H1 (cell line): ENCODE measurements at regions not wholly inside any gene's neighbourhood (a gene's known extent, or its start where the extent isn't known, plus 50 kb on each side); places are given as distances from the start of the nearest gene placed in this dataset.

Experiments
- CTCF ChIA-PET: fragments of 300-600 bp; sonication (Branson Sonifier 250); formaldehyde crosslinking; loops from one replicate; lab custom pipeline; 2021; ENCODE audit not compliant: partially characterized antibody; lab: Charles Lee
- POLR2A ChIA-PET: fragments of 300-600 bp; sonication (Branson Sonifier 250); formaldehyde crosslinking; loops from one replicate; lab custom pipeline; 2021; ENCODE audit warnings: inconsistent platforms; ENCODE audit not compliant: partially characterized antibody; lab: Charles Lee
- DNase-seq, 2 experiments: peaks; one replicate each; pipeline versions ENCODE4 v3.0.0 to v3.0.0-alpha.2; 2010 to 2022; ENCODE audit warnings: low spot score in 2 of 2, low read depth in 1 of 2, mixed read lengths in 1 of 2
- FAIRE-seq: peaks from 2 replicates; lab custom pipeline; 2011; peaks lifted over from hg19 to GRCh38; lab: Jason Lieb, UNC
- H2AFZ ChIP-seq: 2 replicates; pipeline ENCODE4 v1.8.1; 2012; ENCODE audit warnings: low read length, inconsistent platforms
- H2AK5ac ChIP-seq: 2 replicates; pipeline ENCODE4 v1.6.1; 2013; ENCODE audit warnings: low read depth, low read length
- H2BK120ac ChIP-seq: replicated peaks from 2 replicates; pipeline ENCODE3; 2013; ENCODE audit warnings: low read depth, low read length, inconsistent platforms
- H2BK12ac ChIP-seq: 2 replicates; pipeline ENCODE4 v1.6.1; 2013; ENCODE audit warnings: low read depth, low read length
- H2BK15ac ChIP-seq: 2 replicates; pipeline ENCODE4 v1.6.1; 2013; ENCODE audit warnings: low read length
- H2BK20ac ChIP-seq: 2 replicates; pipeline ENCODE4 v1.6.1; 2013; ENCODE audit warnings: low read length
- H2BK5ac ChIP-seq: 2 replicates; pipeline ENCODE4 v1.6.1; 2013; ENCODE audit warnings: low read depth, low read length
- H3K14ac ChIP-seq: 2 replicates; pipeline ENCODE4 v1.6.1; 2013; ENCODE audit warnings: inconsistent platforms; ENCODE audit not compliant: insufficient read length
- H3K18ac ChIP-seq: 2 replicates; pipeline ENCODE4 v1.6.1; 2013; ENCODE audit warnings: low read length; ENCODE audit errors: extremely low read depth
- H3K23ac ChIP-seq: 2 replicates; pipeline ENCODE4 v1.6.1; 2013; ENCODE audit warnings: inconsistent platforms; ENCODE audit not compliant: insufficient read length
- H3K23me2 ChIP-seq: 2 replicates; pipeline ENCODE4 v1.6.1; 2013; ENCODE audit warnings: low read depth, low read length
- H3K27ac ChIP-seq: 2 replicates; pipeline ENCODE4 v1.6.1; 2011; ENCODE audit warnings: low read depth, low read length, inconsistent platforms
- H3K27me3 ChIP-seq, 4 experiments: replicated peaks in 1 of 4; 1 replicate in 1 of 4; 2 replicates in 3 of 4; pipeline versions ENCODE4 v1.6.1 to v1.8.1; 2011 to 2013; ENCODE audit warnings: low read length in 3 of 4, mild to moderate bottlenecking in 3 of 4, inconsistent platforms in 2 of 4, mixed read lengths in 2 of 4, moderate library complexity in 1 of 4; ENCODE audit not compliant: control insufficient read depth in 3 of 4, insufficient read depth in 3 of 4; ENCODE audit errors: extremely low read depth in 1 of 4
- H3K36me3 ChIP-seq, 4 experiments: 2 replicates each; pipeline versions ENCODE4 v1.6.1 to v1.8.1; 2011 to 2013; ENCODE audit warnings: mild to moderate bottlenecking in 4 of 4, low read length in 3 of 4, moderate library complexity in 2 of 4, control low read depth in 1 of 4, inconsistent platforms in 1 of 4; ENCODE audit not compliant: insufficient read depth in 4 of 4, control insufficient read depth in 2 of 4
- H3K4ac ChIP-seq: replicated peaks from 2 replicates; pipeline ENCODE3; 2013; ENCODE audit warnings: low read length, low read depth, mixed read lengths, inconsistent platforms; ENCODE audit not compliant: insufficient read length
- H3K4me1 ChIP-seq, 4 experiments: replicated peaks in 1 of 4; 1 replicate in 1 of 4; 2 replicates in 3 of 4; pipeline versions ENCODE4 v1.6.1 to v1.8.1; 2011 to 2013; ENCODE audit warnings: low read length in 3 of 4, inconsistent platforms in 2 of 4, mixed read lengths in 1 of 4; ENCODE audit not compliant: insufficient read depth in 4 of 4, control insufficient read depth in 3 of 4
- H3K4me2 ChIP-seq, 2 experiments: 2 replicates each; pipeline versions ENCODE4 v1.6.1 to v1.8.1; 2011 to 2013; ENCODE audit warnings: low read depth in 2 of 2, low read length in 2 of 2, control low read depth in 1 of 2, inconsistent platforms in 1 of 2, mild to moderate bottlenecking in 1 of 2; ENCODE audit not compliant: insufficient read depth in 1 of 2
- H3K4me3 ChIP-seq, 4 experiments: fragments of 200-600, 300-600 bp in 1 of 4; sonication (generic), shearing (Covaris generic), sonication (Bioruptor Twin) in 1 of 4; 2 replicates each; pipeline versions ENCODE4 v1.5.1 to v1.8.1; 2011 to 2016; ENCODE audit warnings: low read length in 4 of 4, low read depth in 3 of 4, control low read depth in 2 of 4, inconsistent platforms in 2 of 4, mild to moderate bottlenecking in 2 of 4, mixed read lengths in 1 of 4, moderate library complexity in 1 of 4; ENCODE audit not compliant: insufficient read depth in 2 of 4; ENCODE audit errors: extremely low read depth in 1 of 4
- H3K56ac ChIP-seq: replicated peaks from 2 replicates; pipeline ENCODE3; 2013; ENCODE audit warnings: low read depth, mild to moderate bottlenecking, mixed read lengths, low read length, inconsistent platforms; ENCODE audit not compliant: insufficient read length
- H3K79me1 ChIP-seq: 2 replicates; pipeline ENCODE4 v1.6.1; 2013; ENCODE audit warnings: low read depth, low read length, control low read depth
- H3K79me2 ChIP-seq, 2 experiments: 2 replicates each; pipeline versions ENCODE4 v1.6.1 to v1.8.1; 2012 to 2013; ENCODE audit warnings: low read length in 2 of 2, mild to moderate bottlenecking in 2 of 2, inconsistent platforms in 1 of 2; ENCODE audit not compliant: insufficient read depth in 2 of 2, control insufficient read depth in 1 of 2
- H3K9ac ChIP-seq, 4 experiments: replicated peaks in 1 of 4; 1 replicate in 1 of 4; 2 replicates in 3 of 4; pipeline versions ENCODE4 v1.6.1 to v1.8.1; 2011 to 2013; ENCODE audit warnings: low read depth in 3 of 4, low read length in 3 of 4, control low read depth in 2 of 4, mild to moderate bottlenecking in 2 of 4, moderate library complexity in 2 of 4, inconsistent platforms in 1 of 4; ENCODE audit errors: extremely low read depth in 1 of 4
- H3K9me3 ChIP-seq, 2 experiments: 2 replicates each; pipeline versions ENCODE4 v1.6.1 to v1.8.1; 2012 to 2013; ENCODE audit warnings: mild to moderate bottlenecking in 2 of 2, moderate library complexity in 2 of 2, control low read depth in 1 of 2, inconsistent platforms in 1 of 2, low read depth in 1 of 2, low read length in 1 of 2, mixed read lengths in 1 of 2; ENCODE audit not compliant: insufficient read depth in 2 of 2
- H4K20me1 ChIP-seq, 2 experiments: replicated peaks in 1 of 2; 2 replicates each; pipeline versions ENCODE3 to v1.8.1; 2011 to 2013; ENCODE audit warnings: inconsistent platforms in 2 of 2, low read length in 2 of 2, mild to moderate bottlenecking in 1 of 2; ENCODE audit not compliant: insufficient read depth in 2 of 2, control insufficient read depth in 1 of 2
- H4K5ac ChIP-seq: 2 replicates; pipeline ENCODE4 v1.6.1; 2013; ENCODE audit warnings: low read length, low read depth, mixed read lengths, inconsistent platforms; ENCODE audit not compliant: insufficient read length
- H4K8ac ChIP-seq: 2 replicates; pipeline ENCODE4 v1.8.0; 2013; ENCODE audit warnings: mild to moderate bottlenecking, moderate library complexity, low read length, inconsistent platforms; ENCODE audit not compliant: insufficient read depth; ENCODE audit errors: extremely low read depth
- H4K91ac ChIP-seq: replicated peaks from 2 replicates; pipeline ENCODE3; 2013; ENCODE audit warnings: low read length, mixed read lengths, inconsistent platforms; ENCODE audit not compliant: insufficient read length
- ATF2 ChIP-seq: IDR thresholded peaks from 2 replicates; pipeline ENCODE4 v1.6.1; 2012; ENCODE audit warnings: low read length, inconsistent platforms
- BCL11A ChIP-seq, 2 experiments: IDR thresholded peaks; one replicate each; pipeline ENCODE4 v1.6.1; 2011; ENCODE audit warnings: low read depth in 2 of 2, low read length in 2 of 2, mild to moderate bottlenecking in 2 of 2
- BRCA1 ChIP-seq: IDR thresholded peaks from 2 replicates; pipeline ENCODE4 v1.6.1; 2012; ENCODE audit warnings: low read depth, low read length, improper control_type of control experiment
- CHD2 ChIP-seq: IDR thresholded peaks from 2 replicates; pipeline ENCODE4 v1.6.1; 2012; ENCODE audit warnings: low read length, improper control_type of control experiment
- CTBP2 ChIP-seq: IDR thresholded peaks from 2 replicates; pipeline ENCODE4 v1.7.0; 2011; ENCODE audit warnings: borderline replicate concordance, mild to moderate bottlenecking, moderate library complexity, mixed read lengths, low read length; ENCODE audit not compliant: insufficient read depth, insufficient read length
- GABPA ChIP-seq: IDR thresholded peaks from 2 replicates; pipeline ENCODE4 v1.6.1; 2011; ENCODE audit warnings: mild to moderate bottlenecking, low read length, moderate library complexity, borderline replicate concordance; ENCODE audit not compliant: insufficient read depth
- JUN ChIP-seq: IDR thresholded peaks from 2 replicates; pipeline ENCODE4 v1.6.1; 2011; ENCODE audit warnings: low read depth, mild to moderate bottlenecking, improper control_type of control experiment, low read length
- JUND ChIP-seq: IDR thresholded peaks from 2 replicates; pipeline ENCODE4 v1.6.1; 2011; ENCODE audit warnings: mild to moderate bottlenecking, improper control_type of control experiment, low read length
- MAFK ChIP-seq: IDR thresholded peaks from 2 replicates; pipeline ENCODE4 v1.6.1; 2012; ENCODE audit warnings: low read depth, mild to moderate bottlenecking, improper control_type of control experiment, low read length
- MAX ChIP-seq: IDR thresholded peaks from 2 replicates; pipeline ENCODE4 v1.6.1; 2012; ENCODE audit warnings: inconsistent platforms
- SP4 ChIP-seq: IDR thresholded peaks from 2 replicates; pipeline ENCODE4 v1.6.1; 2012; ENCODE audit warnings: low read length, inconsistent platforms
- TAF1 ChIP-seq: IDR thresholded peaks from 2 replicates; pipeline ENCODE4 v1.6.1; 2011; ENCODE audit warnings: mild to moderate bottlenecking, low read depth, low read length
- YY1 ChIP-seq: IDR thresholded peaks from 2 replicates; pipeline ENCODE4 v1.6.1; 2011; ENCODE audit warnings: low read depth, mild to moderate bottlenecking, low read length
- ZNF274 ChIP-seq: IDR thresholded peaks from 2 replicates; pipeline ENCODE4 v1.7.0; 2012; ENCODE audit warnings: low read length, borderline replicate concordance; ENCODE audit errors: extremely low read depth
- WGBS, 2 experiments: shearing (Covaris generic) in 1 of 2; methylation state at CpG; one replicate each; pipeline versions ENCODE4 v1.1.6 to v1.1.7; 2013 to 2015; ENCODE audit warnings: low lambda C conversion rate in 2 of 2, mixed read lengths in 2 of 2, inconsistent platforms in 1 of 2, low coverage in 1 of 2, missing lambda C conversion rate in 1 of 2; ENCODE audit not compliant: insufficient replicate concordance in 2 of 2, insufficient coverage in 1 of 2, insufficient read length in 1 of 2; ENCODE audit errors: extremely low coverage in 1 of 2, missing lambda C conversion rate in 1 of 2; 5-methylcytosine and 5-hydroxymethylcytosine counted together

GRCh38 chr20:7722564-7722963 is 217.7 kb downstream of the HAO1 start:
- Histone ChIP-seq H3K79me1 (no peaks in the 10 kb centered on the region), H4K5ac (no peak overlapping the region), H3K23ac (no peak overlapping the region), H3K4ac (no peak overlapping the region), H3K27ac (no peak overlapping the region), H3K14ac (no peak overlapping the region), H2AK5ac (no peak overlapping the region), H2AFZ (no peak overlapping the region), H3K4me3 (no peak overlapping the region), H4K20me1 (no peaks in the 10 kb centered on the region), H3K56ac (no peak overlapping the region), H3K23me2 (no peaks in the 10 kb centered on the region), H2BK120ac (no peak overlapping the region), H4K8ac (no peak overlapping the region), H4K91ac (no peak overlapping the region), H2BK15ac (no peak overlapping the region), H3K9me3 (no peaks in the 10 kb centered on the region), H2BK20ac (no peak overlapping the region), H3K79me2 (no peaks in the 10 kb centered on the region), H3K27me3 (no peaks in the 10 kb centered on the region), H2BK5ac (no peak overlapping the region), H2BK12ac (no peak overlapping the region), H3K9ac (no peak overlapping the region), H3K36me3 (no peaks in the 10 kb centered on the region), H3K4me1 (no peaks in the 10 kb centered on the region), H3K18ac (no peak overlapping the region), H3K4me2 (no peak overlapping the region)
- ChIA-PET CTCF (no interaction called here), POLR2A (no interaction called here)
- WGBS, 2 experiments, result 100% methylated on average over 5 of the region's 5 CpGs; no CpG with 5 or more reads in 1 of the 2 experiments
- DNase-seq (no peak), FAIRE-seq (no peak)
- TF ChIP-seq MAX, result no peak
- TF ChIP-seq YY1, result no peak
- no peak for TF ChIP-seq CTBP2
- TF ChIP-seq JUND, result no peak
- no peak for TF ChIP-seq SP4
- TF ChIP-seq BRCA1, result no peak
- no peak for TF ChIP-seq ZNF274
- no peak for TF ChIP-seq TAF1
- TF ChIP-seq JUN, result no peak
- TF ChIP-seq BCL11A (IDR thresholded peaks at IDR 0.05; ENCODE audit: low read depth in 2 of 2, low read length in 2 of 2), result no peak
- TF ChIP-seq GABPA, result no peak
- TF ChIP-seq CHD2, result no peak
- no peak for TF ChIP-seq ATF2
- no peak for TF ChIP-seq MAFK
